NT2/D1 (cell line): ENCODE measurements at regions not wholly inside any gene's neighbourhood (a gene's known extent, or its start where the extent isn't known, plus 50 kb on each side); places are given as distances from the start of the nearest gene placed in this dataset.

Experiments
- SUZ12 ChIP-seq: IDR thresholded peaks from 2 replicates; pipeline ENCODE4 v1.6.1; 2011; ENCODE audit not compliant: insufficient read length, insufficient read depth; ENCODE audit errors: extremely low read depth
- YY1 ChIP-seq: IDR thresholded peaks from 2 replicates; pipeline ENCODE4 v1.6.1; 2011; ENCODE audit not compliant: insufficient read length, insufficient read depth
- ZNF274 ChIP-seq: IDR thresholded peaks from 2 replicates; pipeline ENCODE4 v1.6.1; 2011; ENCODE audit warnings: mild to moderate bottlenecking, low read depth, low read length

- TF ChIP-seq ZNF274 (no peak), SUZ12 (no peak), YY1 (no peak)
Observed at GRCh38 chr14:86143248-86143647, 613.3 kb downstream of the FLRT2 start.
